ENCODE measurements at regions not wholly inside any gene's neighbourhood (a gene's known extent, or its start where the extent isn't known, plus 50 kb on each side); places are given as distances from the start of the nearest gene placed in this dataset.

GRCh38 chr2:166725927-166726924 lies 162.1 kb upstream of the XIRP2 start:
- FAIRE-seq (no peak), DNase-seq (ENCODE audit: low read depth, low spot score) (no peak)
- intact Hi-C loops (cut with micrococcal nuclease) (no loop called here), dilution Hi-C loops (cut with MboI; ENCODE audit: extremely low pct_ligation_motif_present, low sequenced_read_pairs) (no loop called here)
- ChIA-PET CTCF (no interaction called here), POLR2A (no interaction called here)
- Histone ChIP-seq H3K4me2 (ENCODE audit: insufficient read depth, low read length) (no peak overlapping the region), H3K27me3 (ENCODE audit: control insufficient read depth in 2 of 2, insufficient read depth in 2 of 2, low read length in 2 of 2) (no peaks in the 10 kb centered on the region), H3K9me1 (replicated peaks; ENCODE audit: control insufficient read depth, extremely low read depth, insufficient read depth, low read length) (no peaks in the 10 kb centered on the region), H3K9me3 (replicated peaks; ENCODE audit: control insufficient read depth, insufficient read depth, low read length) (no peaks in the 10 kb centered on the region), H3K27ac (ENCODE audit: insufficient read depth, low read depth, low read length) (no peak overlapping the region), H3K4me1 (ENCODE audit: control insufficient read depth, extremely low read depth, insufficient read depth, low read length) (no peaks in the 10 kb centered on the region), H3K36me3 (ENCODE audit: control insufficient read depth in 2 of 2, extremely low read depth in 1 of 2, insufficient read depth in 2 of 2, low read length in 2 of 2) (no peaks in the 10 kb centered on the region), H2AFZ (ENCODE audit: low read depth, low read length) (no peak overlapping the region), H3K4me3 (replicated peaks in 1 of 3; ENCODE audit: insufficient read depth in 1 of 3, low read depth in 1 of 3, low read length in 3 of 3) (no peak overlapping the region), H4K20me1 (replicated peaks; ENCODE audit: control insufficient read depth, extremely low read depth, insufficient read depth, low read length) (no peaks in the 10 kb centered on the region), H3K9ac (replicated peaks; ENCODE audit: extremely low read depth, insufficient read depth, low read length) (no peak overlapping the region), H3K79me2 (ENCODE audit: control insufficient read depth, insufficient read depth, low read length) (no peaks in the 10 kb centered on the region)
- no TSS peak for BruUV-seq (replicated peaks)
- TF ChIP-seq POLR2A (IDR thresholded peaks at IDR 0.05; ENCODE audit: low read depth, low read length): no peak
- TF ChIP-seq, protein P1, sequence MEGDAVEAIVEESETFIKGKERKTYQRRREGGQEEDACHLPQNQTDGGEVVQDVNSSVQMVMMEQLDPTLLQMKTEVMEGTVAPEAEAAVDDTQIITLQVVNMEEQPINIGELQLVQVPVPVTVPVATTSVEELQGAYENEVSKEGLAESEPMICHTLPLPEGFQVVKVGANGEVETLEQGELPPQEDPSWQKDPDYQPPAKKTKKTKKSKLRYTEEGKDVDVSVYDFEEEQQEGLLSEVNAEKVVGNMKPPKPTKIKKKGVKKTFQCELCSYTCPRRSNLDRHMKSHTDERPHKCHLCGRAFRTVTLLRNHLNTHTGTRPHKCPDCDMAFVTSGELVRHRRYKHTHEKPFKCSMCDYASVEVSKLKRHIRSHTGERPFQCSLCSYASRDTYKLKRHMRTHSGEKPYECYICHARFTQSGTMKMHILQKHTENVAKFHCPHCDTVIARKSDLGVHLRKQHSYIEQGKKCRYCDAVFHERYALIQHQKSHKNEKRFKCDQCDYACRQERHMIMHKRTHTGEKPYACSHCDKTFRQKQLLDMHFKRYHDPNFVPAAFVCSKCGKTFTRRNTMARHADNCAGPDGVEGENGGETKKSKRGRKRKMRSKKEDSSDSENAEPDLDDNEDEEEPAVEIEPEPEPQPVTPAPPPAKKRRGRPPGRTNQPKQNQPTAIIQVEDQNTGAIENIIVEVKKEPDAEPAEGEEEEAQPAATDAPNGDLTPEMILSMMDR (IDR thresholded peaks at IDR 0.05; ENCODE audit: extremely low read depth in 1 of 2, insufficient read depth in 1 of 2, low read depth in 1 of 2, low read length in 2 of 2): no peak
- TF ChIP-seq, protein P2, sequence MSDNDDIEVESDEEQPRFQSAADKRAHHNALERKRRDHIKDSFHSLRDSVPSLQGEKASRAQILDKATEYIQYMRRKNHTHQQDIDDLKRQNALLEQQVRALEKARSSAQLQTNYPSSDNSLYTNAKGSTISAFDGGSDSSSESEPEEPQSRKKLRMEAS (IDR thresholded peaks at IDR 0.05; ENCODE audit: insufficient read depth, insufficient read length): no peak
- no peak for TF ChIP-seq MYC (IDR thresholded peaks at IDR 0.05; ENCODE audit: low read depth, low read length)
- TF ChIP-seq GATA2 (IDR thresholded peaks at IDR 0.05; ENCODE audit: insufficient read depth, insufficient read length, low read depth, low read length): no peak
- TF ChIP-seq EZH2 (IDR thresholded peaks at IDR 0.05; ENCODE audit: borderline replicate concordance, low read depth, low read length, severe bottlenecking): no peak
- TF ChIP-seq JUN (IDR thresholded peaks at IDR 0.05; ENCODE audit: borderline replicate concordance, insufficient read depth, insufficient read length, low read depth): no peak
- TF ChIP-seq FOS (IDR thresholded peaks at IDR 0.05; ENCODE audit: borderline replicate concordance, insufficient read depth, low read length): no peak
